NCI-H2107 (cell line): ENCODE measurements at regions not wholly inside any gene's neighbourhood (a gene's known extent, or its start where the extent isn't known, plus 50 kb on each side); places are given as distances from the start of the nearest gene placed in this dataset.

Experiments used
- DNase-seq: peaks from one replicate; lab custom pipeline; 2025; lab: John Stamatoyannopoulos, UW

DNA sequence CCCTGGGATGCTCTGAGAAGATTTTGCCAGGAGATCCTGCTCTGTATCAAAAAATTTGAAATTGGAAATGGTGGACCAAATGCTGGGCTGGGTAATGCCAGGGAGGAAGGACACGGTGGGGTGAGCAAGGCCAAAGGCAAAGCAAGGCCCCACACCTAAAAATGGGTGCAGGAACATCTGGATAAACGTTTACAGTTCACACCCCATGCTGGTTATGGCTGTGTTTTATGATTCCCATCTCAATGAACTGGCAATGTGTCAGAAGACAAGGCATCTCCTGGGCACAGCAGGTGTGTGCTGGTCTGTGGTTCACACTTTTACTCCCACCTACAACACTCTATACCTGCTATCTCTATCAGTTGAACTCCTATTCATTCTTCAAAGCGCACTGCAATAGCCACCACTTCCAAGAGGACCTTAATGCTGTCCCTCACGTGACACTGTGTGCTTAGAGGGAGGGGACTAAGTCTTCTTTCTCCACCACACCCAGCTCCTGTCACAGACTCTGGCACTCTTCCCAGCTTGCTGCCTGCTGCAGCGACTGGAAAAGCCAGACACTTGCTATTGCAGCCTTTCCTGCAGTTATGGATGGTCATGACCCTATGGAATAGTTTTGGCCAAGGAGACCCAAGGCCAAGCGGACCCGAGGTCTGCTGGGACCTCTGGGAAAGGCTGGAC lies 277.5 kb downstream of the CTTN start:
- DNase-seq = no peak

DNA sequence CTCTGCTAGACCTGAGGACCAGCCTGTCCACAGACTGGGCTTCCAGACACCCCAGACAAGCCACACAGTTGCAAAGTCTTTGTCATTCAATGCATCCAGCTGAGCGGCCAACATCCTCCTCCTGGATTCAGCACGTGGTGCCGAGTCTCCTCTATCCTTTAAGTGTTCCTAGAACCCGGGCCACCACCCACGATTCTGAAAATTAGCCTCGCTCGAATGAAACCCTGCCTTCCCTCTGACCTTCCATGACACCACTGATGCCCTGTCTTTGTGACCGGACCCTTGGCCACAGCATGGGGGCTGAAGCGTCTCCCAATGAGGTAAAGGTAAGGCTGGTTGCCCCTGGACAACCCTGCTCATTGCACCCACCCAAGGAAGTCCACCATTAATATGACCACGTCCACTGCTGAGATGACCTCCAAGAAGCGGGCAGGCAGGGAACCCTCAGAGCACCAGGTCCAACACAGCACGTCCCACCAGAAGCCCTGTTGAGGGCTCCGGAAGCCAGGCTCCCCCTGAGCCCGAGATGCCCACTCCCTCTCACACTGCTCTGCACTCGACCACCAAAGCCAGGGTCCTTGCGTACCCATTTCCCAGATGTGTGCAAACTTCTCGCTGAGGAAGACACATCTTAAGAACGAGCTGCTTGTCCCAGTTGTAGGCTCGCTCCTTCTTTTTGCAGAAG lies 279.0 kb downstream of the CTTN start:
- DNase-seq = no peak

DNA sequence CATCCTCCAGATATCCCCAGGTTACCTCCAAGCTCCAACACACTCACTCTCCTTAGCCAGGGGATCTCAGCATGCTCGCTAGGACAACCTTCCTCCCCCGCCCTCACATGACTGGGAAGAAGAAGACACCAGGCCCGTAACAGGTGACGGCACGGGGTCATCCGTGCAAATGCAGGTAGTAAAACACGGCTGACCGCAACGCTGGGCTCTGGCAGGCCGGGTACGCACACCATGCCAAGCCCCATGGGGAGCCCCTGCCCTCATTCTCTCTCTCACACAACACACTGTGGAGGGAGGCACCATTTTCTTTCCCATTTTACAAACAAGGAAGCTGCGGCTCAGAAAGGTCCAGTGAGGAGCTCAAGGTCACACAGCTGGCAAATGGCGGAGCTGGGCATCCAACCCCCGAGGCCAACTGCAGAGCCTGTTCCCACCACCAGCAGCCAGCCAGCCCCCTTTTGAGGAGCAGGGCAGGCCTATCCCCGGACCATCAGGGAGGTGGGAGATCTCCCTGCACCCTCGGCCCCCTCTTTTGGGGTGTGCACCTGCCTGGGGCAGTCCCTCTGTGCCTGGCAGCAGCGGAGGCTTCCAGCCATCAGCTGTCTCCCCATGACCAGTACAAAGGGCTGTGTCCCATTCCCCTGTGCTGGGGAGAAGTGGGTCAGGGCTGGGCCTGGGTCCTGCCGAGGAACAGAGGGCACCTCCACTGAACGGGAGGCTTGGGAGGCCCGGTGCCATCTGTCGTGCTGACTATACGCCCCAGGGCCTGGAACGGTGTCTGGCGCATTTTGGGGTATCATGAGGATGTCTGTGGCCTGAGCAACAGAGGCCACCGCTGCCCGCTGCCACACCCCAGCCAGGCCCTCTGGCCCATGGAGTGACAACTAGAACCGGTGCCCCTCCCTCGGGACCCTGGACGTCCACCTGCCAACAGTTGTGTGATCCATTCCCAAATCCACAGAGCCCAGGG lies 280.9 kb downstream of the CTTN start:
- DNase-seq = no peak

DNA sequence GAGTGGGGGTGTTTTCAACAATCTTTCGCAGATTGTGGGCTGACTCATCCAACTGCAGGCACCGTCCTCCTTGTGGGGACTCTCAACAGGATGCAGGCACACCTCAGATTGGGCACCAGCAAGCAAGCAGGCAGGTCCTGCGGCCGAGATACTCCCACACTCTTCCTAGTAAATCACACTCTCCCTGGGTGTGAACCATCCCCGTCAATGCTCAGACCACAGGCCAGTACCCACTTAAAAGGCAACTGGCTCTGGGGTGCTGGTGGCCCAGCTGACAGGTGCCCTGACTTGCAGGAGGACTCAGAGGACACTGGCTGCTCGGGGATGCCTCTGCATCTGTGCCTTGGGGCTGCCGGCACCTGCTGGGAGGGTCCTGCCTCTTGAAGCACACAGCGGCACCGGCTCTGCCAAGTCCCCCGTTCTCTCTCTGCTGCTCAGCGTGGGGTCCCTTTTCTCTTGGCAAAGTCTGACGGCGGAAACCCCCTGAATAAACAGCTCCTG lies 282.5 kb downstream of the CTTN start:
- no peak for DNase-seq

DNA sequence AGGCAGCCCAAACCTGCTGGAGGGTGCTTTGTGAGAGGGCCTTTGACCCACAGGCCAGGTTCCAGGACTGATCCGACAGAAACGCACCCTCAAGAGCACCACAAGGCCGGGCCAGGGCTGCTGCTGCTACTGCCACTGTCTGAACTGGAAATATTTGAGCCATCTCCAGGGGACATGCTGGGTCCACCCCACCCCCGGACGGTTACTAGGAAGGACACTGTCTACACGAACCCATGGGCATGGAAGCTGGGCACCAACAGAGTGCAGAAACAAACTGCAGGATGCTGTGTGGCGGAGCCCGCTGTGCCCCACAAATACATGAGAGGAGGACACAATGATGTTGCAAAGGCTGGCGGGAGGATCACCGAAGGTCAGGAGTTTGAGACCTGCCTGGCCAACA lies 283.7 kb downstream of the CTTN start:
- DNase-seq = no peak

DNA sequence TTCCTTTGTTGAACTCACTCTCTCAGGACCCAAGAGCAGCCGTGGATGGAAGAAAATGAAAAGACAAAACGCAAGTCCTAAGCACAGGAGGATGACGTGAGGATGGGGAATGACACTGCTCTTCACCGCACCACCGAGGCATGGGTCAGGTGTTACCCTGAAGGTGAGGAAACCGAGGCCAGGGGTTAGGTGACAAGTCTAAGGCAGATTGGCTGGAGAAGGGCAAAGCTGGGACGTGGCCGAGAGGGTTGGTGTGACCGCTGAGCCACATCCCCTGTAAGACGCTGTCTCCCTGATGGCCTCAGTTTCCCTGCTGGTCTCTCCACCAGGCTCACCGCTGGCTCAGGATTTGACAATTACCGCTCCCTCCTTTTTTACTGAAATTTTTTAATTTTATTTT lies 284.4 kb downstream of the CTTN start:
- no peak for DNase-seq

DNA sequence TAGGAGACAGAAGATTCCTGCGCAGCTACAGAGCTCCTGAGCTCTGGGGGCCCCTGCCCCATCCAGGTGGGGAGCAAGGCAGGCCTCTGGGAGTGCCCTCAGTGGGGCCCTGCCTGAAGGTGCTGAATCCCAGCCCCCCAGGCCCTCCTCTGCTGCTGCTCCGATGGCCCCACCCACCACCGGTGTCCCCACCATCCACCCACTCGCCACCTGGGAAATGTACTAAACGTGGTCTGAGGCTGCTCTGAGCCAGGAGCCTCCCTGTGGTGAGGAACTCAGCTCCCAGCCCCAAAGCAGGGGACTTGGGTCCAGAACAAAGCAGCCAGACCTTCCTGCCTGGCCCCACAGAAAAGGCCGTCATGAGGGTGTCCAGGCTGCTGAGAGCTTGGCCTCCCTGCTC lies 289.4 kb downstream of the CTTN start:
- no peak for DNase-seq

DNA sequence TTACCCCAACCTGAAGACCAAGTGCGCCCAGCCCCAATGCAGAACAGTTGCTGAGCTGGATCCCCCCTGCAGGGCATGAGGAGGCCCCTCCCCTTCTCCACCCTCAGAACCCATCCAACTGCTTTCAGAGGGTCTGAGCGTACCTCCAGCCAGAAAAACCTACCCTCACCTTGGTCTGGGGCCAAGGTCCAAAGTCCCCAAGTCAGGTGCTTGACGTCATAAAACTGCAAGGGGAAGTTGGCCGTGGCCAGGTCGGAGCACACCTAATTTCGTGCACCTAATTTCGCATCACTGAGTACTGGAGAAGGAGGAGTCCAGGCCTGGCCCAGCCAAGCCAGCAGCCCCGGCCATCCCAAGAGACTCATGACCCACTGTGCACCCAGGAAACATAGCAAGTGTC lies 289.8 kb downstream of the CTTN start:
- DNase-seq = no peak

DNA sequence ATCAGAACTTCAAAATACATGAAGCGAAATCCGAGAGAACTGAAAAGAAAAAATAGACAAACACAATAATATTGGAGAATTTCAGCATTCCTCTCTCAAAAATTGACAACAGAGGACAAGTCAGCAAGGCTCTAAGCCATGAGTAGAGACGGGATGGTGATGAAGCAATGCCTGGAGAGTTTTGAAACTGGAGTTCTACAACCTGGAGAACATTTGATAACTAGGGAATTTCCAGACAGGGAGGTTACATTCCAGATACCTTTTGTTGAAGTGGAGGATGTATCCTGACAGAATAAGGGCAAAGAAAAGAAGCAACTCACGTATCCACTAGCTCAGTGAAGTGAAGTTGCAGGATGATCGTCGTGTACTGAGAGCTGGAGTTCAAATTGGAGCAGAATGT lies 291.4 kb downstream of the CTTN start:
- no peak for DNase-seq

DNA sequence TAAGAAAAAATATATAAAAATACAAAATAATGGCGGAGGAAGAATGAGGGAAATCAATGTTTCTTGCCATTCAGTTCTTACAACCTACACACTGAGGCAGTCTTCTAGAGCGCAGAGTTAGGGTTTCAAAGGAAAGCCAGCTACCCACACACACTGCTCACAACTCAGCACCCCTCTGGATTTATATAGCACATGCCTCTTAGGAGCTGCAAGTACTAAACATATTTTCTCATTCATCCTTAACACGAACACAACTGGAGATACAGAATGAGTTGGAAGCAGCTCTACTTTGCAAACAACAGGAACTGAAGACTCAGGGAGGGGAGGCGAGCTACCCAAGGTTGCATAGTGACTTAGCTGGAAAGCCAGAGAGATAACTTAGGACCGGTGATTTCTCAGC lies 293.8 kb downstream of the CTTN start:
- DNase-seq = no peak

DNA sequence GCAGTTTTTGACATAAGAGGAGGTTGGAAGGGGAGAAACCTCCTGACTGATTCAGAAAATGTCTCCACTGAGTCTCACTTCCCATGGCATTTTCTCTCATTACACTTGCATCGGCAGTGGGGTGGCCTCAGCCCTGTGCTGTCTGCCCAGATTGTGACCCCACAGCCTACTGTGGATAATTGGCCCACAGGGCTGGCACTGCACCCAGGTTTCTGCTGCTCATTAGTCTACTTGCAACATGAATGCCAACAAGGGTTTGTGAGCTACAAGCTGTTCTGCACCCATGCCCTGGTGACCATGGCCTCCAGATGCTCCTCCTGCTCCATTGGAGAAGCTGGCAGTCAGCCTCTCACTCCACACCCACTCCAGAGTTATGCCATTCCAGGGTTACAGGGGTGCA lies 296.0 kb downstream of the CTTN start:
- no peak for DNase-seq

DNA sequence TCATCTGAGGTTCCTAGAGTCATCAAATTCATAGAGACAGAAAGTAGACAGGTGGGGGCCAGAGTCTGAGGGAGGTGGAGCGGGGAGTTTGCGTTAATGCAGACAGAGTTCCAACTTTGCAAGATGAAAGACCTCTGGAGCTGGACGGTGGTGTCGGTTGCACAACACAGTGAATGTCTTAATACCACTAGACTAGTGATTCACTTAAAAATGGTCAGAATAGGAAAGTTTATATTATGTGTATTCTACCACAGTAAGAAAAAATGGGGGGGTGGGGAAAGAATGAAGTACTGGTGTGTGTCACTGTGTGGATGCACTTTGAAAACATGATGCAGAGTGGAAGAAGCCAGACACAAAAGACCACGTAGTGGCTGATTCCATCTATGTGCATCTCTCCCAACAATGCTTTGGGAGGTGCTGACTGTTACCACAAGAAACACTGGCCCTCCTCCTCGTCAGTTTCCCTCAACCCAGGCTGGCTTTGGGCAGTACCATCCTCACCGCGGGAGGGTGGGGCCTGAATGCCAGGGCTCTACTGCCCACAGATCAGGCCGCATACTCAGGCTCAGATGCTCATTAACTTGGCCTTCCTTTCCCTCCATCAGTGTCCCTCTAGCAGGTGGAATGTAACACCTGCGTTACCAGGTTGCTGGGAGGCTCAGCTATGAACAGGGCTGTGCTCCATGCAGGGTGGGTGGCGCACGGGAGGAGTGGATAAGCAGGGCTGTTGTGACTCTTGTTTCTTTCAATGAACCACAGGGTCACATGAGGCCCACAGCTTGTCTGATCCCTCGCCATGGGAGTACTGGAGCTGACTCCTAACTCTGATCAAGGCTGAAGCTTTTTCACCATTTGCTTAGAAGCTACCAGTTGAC lies 297.0 kb downstream of the CTTN start:
- no peak for DNase-seq

DNA sequence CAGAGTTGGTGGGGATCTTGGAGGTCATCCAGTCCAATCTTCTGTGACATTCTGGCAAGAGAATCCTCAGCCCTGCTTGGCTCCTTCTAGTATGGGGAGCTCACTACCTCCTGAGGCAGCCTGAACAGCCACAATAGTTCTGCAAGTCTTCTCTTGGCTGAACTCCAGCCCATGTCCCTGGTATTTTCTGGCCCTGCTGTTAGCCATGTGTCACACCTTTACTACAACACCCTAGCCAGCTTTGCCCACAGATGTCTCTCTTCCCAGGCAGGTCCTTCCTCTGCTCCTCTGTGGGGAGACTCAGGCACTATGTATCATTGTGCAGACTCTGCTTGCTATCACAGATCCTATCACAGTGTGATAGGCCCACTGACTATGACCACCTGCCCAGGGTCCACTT lies 297.7 kb downstream of the CTTN start:
- no peak for DNase-seq

DNA sequence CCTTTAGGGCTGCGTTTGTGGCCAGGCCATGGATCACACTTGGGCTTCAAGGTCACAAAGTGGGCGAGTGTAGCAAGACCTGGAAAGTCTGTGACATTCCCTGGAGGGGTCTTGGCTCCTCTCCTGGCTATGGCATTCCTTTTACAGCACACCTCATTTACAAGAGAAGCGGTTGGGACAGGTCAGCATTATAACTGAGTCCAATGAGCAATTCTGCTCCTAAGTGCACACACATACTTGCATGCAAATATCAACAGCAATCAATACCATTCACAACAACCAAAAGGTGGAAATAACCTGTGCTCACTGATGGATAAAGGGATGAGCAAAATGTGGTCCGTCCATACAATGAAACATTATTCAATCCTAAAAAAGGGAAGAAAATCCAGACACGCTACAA lies 298.2 kb downstream of the CTTN start:
- no peak for DNase-seq

DNA sequence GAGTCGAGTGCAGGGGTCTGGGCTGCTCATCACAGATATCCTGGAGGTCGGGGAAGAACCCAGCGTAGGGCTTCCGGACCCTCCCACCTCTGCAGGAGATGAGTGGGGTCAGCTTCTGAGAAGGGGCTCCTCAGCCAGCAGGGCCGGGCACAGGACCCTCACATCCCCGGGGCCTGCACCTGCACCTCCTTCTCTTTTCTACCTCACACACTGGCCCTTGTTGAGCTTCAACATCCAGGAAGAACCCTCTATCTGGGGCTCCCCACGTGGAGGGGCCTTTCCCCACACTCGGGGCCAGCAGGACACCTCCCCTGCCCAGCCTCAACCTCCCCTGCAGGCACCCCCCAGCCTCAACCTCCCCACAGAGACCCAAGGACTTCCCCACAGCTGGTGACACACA lies 299.4 kb downstream of the CTTN start:
- DNase-seq = no peak

DNA sequence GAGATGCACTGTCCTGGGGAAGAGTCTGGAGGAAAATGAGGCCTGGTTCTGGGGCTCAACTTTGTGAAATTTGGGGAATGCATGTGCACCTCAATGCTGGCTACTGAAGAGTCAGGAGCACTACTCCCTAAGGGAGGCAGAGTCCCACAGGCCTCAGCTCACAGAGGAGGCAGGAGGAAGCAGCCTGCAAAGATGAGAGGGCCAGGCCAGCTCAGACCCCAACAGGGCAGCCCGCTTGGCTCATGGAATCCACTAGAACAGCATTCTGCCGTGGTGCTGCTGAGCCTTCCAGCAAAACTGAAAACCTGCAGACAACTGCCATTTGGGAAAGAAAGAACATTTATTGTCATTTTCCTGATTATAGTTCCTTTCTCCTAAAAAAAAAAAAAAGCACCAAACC lies 300.5 kb downstream of the CTTN start:
- DNase-seq = no peak

DNA sequence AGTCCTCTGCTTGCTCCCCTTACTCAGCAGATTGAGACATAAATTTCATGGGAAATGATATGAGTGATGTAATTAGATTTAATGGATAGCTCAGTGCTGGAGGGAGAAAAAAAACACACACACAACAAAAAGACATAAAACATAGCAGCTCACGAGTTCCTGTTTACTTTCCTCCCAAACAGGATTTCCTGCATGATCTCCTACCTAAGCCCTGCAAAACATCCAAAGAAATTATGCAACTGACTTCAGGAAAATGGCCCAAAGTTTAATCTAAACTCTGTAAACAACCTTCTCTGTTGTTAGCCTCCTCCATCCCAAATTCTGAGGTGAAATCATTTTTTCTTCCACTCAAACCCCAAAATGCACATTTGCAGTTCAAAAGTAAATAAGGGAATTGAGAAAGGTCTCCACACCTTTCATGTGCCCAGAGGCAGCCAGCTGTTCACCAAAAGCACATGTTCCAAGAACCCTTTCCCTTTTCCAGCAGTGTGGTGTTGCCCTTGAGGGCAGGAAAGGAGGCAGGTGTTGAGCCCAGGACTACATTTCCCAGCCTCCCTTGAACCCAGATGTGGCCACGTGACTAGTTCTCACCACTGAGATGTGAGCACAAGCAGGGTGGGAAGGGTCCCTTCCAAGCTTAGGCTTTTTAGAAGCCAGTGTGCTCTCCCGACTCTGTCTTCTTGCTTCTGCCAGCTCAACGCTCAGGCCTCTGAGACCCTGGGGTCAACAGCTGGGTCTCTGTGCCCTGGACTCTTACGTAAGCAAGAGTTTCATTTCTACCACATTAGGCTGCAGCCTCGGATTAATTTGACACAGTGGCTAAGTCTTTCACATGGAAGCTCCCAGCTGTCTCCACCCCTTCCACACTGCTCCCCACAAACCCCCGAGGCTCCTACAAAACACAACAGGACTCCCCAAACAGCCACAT lies 301.2 kb downstream of the CTTN start:
- no peak for DNase-seq

DNA sequence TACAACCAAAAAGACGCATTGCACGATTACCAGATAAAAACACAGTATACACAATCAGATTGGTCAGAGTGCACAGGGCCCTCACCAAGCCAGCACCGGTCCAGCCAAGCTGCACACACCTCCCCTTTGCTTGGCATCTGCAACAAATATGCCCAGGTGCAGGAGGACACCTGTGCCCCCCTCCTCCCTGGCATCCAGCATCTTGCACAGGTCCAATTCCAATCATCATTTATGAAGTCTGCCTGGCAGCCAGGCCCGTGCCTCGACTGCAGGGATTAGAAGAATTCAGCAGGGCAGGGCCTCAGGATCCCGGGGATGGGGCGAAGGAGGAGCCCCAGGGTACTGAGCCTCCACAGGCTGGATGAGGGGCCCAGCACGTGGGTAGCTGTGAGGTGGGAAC lies 302.1 kb downstream of the CTTN start:
- no peak for DNase-seq

DNA sequence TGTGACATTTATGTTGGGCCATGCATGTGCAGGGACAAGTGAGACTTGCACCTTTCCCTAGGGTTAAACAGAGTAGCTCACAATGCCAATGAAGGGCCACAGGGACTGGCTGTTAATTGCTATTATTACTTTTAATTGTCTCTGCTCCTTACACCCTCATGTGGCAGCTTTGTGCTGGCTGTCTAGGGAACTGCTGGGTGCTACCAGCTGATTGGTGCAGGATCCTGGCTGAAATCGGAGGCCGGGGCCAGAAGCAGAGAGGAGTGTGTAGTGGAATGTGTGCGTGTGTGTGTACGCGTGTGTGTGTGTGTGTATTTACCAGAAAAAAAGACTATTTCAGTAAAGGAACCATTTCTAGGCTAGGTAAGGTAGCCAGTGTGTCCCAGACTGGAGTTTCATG lies 302.5 kb downstream of the CTTN start:
- no peak for DNase-seq

DNA sequence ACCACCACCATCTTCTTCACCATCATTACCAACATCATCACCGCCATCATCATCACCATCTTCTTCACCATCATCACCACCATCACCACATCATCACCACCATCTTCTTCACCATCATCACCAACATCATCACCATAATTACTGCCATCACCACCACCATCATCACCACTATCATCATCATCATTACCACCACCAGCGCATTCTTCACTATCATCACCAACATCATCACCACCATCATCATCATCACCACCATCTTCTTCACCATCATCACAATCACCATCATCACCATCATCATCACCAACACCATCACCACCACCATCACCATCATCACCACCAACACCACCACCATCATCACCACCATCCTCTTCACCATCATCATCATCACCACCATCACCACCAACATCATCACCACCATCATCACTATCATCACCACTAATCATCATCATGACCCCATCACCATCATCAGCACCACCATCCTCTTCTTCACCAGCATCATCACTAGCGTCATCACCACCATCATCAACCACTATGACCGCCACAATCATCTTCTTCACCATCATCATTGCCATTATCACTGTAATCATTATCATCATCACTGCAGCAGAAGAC lies 303.8 kb downstream of the CTTN start:
- no peak for DNase-seq
